Gastrocnemius medialis (tissue), 4 donors: ENCODE measurements at regions not wholly inside any gene's neighbourhood (a gene's known extent, or its start where the extent isn't known, plus 50 kb on each side); places are given as distances from the start of the nearest gene placed in this dataset.

ENCODE experiments used
- ATAC-seq, 2 donors: fragments of 150-250 bp; one replicate each; pipeline ENCODE4 v1.9.1; 2016
- DNase-seq, 2 donors: peaks; one replicate each; pipeline ENCODE4 v3.0.0-alpha.2; 2019
- H3K27ac ChIP-seq, 4 donors: fragments of 200-600 bp; sonication (generic); 1 replicate in 1 of 4; 2 replicates in 3 of 4; pipeline ENCODE4 v1.5.1; 2016 to 2018; ENCODE audit warnings: mild to moderate bottlenecking in 2 of 4, moderate library complexity in 1 of 4
- H3K27me3 ChIP-seq, 3 donors: fragments of 200-600 bp; sonication (generic) in 2 of 3; 1 replicate in 1 of 3; 2 replicates in 2 of 3; pipeline versions ENCODE4 v1.5.1 to v1.6.0; 2016 to 2019; ENCODE audit warnings: mild to moderate bottlenecking in 1 of 3, moderate library complexity in 1 of 3
- H3K36me3 ChIP-seq, 2 donors: fragments of 200-600 bp; sonication (generic) in 1 of 2; one replicate each; pipeline ENCODE4 v1.5.1; 2017 to 2018
- H3K4me1 ChIP-seq, 2 donors: fragments of 200-600 bp; sonication (generic) in 1 of 2; one replicate each; pipeline ENCODE4 v1.5.1; 2016 to 2017; ENCODE audit warnings: mild to moderate bottlenecking in 2 of 2
- H3K4me3 ChIP-seq, 4 donors: fragments of 200-600 bp; sonication (generic) in 3 of 4; 1 replicate in 1 of 4; 2 replicates in 3 of 4; pipeline ENCODE4 v1.5.1; 2016 to 2019; ENCODE audit warnings: mild to moderate bottlenecking in 2 of 4
- H3K9me3 ChIP-seq, 3 donors: fragments of 200-600 bp; sonication (generic) in 2 of 3; 1 replicate in 1 of 3; 2 replicates in 2 of 3; pipeline ENCODE4 v1.5.1; 2016 to 2019
- POLR2A ChIP-seq, 2 donors: fragments of 450-650 bp; IDR thresholded peaks; one replicate each; pipeline ENCODE4 v1.6.1; 2017; ENCODE audit warnings: antibody characterized with exemption in 2 of 2, mild to moderate bottlenecking in 2 of 2, moderate library complexity in 2 of 2
- in situ Hi-C, 4 donors: fragments of 200-750 bp; cut with MboI; loops; one replicate each; pipeline versions ENCODE4 v1.15.0 to v1.8.0; 2017; ENCODE audit warnings: low sequenced_read_pairs in 4 of 4
- intact Hi-C: fragments of 100-400 bp; cut with DNase I; formaldehyde crosslinking; loops from one replicate; pipeline ENCODE4 v1.15.1; 2023; ENCODE audit warnings: low total_unique reads
- TF ChIP-seq, protein P1 (sequence below), 5 experiments: fragments of 450-650 bp in 3 of 5; fragments of 200-600 bp in 2 of 5; sonication (generic) in 2 of 5; IDR thresholded peaks in 4 of 5; conservative IDR thresholded peaks in 1 of 5; 1 replicate in 4 of 5; 2 replicates in 1 of 5; pipeline ENCODE4 v1.5.1; 2016 to 2019; ENCODE audit warnings: antibody characterized with exemption in 5 of 5, mild to moderate bottlenecking in 3 of 5, moderate library complexity in 3 of 5

GRCh38 chr6:78268591-78269452, 598.5 kb upstream of the IRAK1BP1 start:
- DNase-seq (no peak), ATAC-seq (no peak)
- H3K4me1 ChIP-seq = no peaks in the 10 kb centered on the region
- no peaks in the 10 kb centered on the region for H3K9me3 ChIP-seq
- H3K36me3 ChIP-seq = no peaks in the 10 kb centered on the region
- no peaks in the 10 kb centered on the region for H3K27me3 ChIP-seq
- TF ChIP-seq, protein P1, sequence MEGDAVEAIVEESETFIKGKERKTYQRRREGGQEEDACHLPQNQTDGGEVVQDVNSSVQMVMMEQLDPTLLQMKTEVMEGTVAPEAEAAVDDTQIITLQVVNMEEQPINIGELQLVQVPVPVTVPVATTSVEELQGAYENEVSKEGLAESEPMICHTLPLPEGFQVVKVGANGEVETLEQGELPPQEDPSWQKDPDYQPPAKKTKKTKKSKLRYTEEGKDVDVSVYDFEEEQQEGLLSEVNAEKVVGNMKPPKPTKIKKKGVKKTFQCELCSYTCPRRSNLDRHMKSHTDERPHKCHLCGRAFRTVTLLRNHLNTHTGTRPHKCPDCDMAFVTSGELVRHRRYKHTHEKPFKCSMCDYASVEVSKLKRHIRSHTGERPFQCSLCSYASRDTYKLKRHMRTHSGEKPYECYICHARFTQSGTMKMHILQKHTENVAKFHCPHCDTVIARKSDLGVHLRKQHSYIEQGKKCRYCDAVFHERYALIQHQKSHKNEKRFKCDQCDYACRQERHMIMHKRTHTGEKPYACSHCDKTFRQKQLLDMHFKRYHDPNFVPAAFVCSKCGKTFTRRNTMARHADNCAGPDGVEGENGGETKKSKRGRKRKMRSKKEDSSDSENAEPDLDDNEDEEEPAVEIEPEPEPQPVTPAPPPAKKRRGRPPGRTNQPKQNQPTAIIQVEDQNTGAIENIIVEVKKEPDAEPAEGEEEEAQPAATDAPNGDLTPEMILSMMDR (IDR thresholded peaks at IDR 0.05 in 4 of 5, conservative IDR thresholded peaks at IDR 0.05 in 1 of 5) = no peak
- no peak overlapping the region for H3K4me3 ChIP-seq
- in situ Hi-C loops (no loop called here), intact Hi-C loops (no loop called here)
- H3K27ac ChIP-seq = no peak overlapping the region

GRCh38 chr6:78300885-78301284, 566.5 kb upstream of the IRAK1BP1 start:
- no peak for DNase-seq
- in situ Hi-C loops = no loop called here

DNA sequence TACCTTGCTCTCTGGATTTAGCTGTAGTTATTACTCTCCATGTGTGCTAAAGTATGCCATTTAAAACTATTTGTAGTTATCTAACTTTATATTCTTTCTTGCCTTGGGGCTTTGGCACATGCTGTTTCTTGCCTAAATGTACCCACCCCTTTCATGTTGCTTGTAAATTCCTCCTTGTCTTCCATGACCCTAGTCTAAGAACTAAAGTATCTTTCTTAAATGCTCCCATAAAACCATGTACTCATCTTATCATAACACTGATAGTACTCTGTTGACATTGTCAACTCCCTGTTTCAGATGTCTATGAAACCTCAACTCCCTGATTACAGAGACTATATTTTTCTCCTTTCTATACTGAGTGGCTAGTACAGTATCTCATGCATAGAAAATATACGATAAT, 564.9 kb upstream of the IRAK1BP1 start:
- ATAC-seq = no peak
- no peak for TF ChIP-seq POLR2A (IDR thresholded peaks at IDR 0.05)
- TF ChIP-seq, protein P1 (IDR thresholded peaks at IDR 0.05 in 4 of 5, conservative IDR thresholded peaks at IDR 0.05 in 1 of 5) = no peak
- no peaks in the 10 kb centered on the region for H3K27me3 ChIP-seq
- no peaks in the 10 kb centered on the region for H3K9me3 ChIP-seq
- H3K36me3 ChIP-seq = no peaks in the 10 kb centered on the region
- H3K4me1 ChIP-seq = no peaks in the 10 kb centered on the region
- no peak overlapping the region for H3K4me3 ChIP-seq
- no peak for DNase-seq
- in situ Hi-C loops (no loop called here), intact Hi-C loops (no loop called here)
- no peak overlapping the region for H3K27ac ChIP-seq

More at GRCh38 chr6:78300885-78301284, 566.5 kb upstream of the IRAK1BP1 start:
- H3K4me3 ChIP-seq = no peak overlapping the region
- no peaks in the 10 kb centered on the region for H3K36me3 ChIP-seq
- no peak for ATAC-seq
- H3K27ac ChIP-seq = no peak overlapping the region
- no peaks in the 10 kb centered on the region for H3K27me3 ChIP-seq
- TF ChIP-seq POLR2A (IDR thresholded peaks at IDR 0.05) = no peak
- TF ChIP-seq, protein P1 (IDR thresholded peaks at IDR 0.05 in 4 of 5, conservative IDR thresholded peaks at IDR 0.05 in 1 of 5) = no peak
- intact Hi-C loops = no loop called here
- no peaks in the 10 kb centered on the region for H3K9me3 ChIP-seq
- H3K4me1 ChIP-seq = no peaks in the 10 kb centered on the region

GRCh38 chr6:78308025-78308424, 559.3 kb upstream of the IRAK1BP1 start:
- Histone ChIP-seq H3K4me3 (no peak overlapping the region), H3K27ac (no peak overlapping the region), H3K36me3 (no peaks in the 10 kb centered on the region), H3K4me1 (no peaks in the 10 kb centered on the region), H3K27me3 (no peaks in the 10 kb centered on the region), H3K9me3 (no peaks in the 10 kb centered on the region)
- no peak for ATAC-seq
- TF ChIP-seq POLR2A (IDR thresholded peaks at IDR 0.05) = no peak
- TF ChIP-seq, protein P1 (IDR thresholded peaks at IDR 0.05 in 4 of 5, conservative IDR thresholded peaks at IDR 0.05 in 1 of 5) = no peak
- DNase-seq = no peak
- in situ Hi-C loops = no loop called here
- intact Hi-C loops = no loop called here
